ENCODE measurements at regions not wholly inside any gene's neighbourhood (a gene's known extent, or its start where the extent isn't known, plus 50 kb on each side); places are given as distances from the start of the nearest gene placed in this dataset.

DNA sequence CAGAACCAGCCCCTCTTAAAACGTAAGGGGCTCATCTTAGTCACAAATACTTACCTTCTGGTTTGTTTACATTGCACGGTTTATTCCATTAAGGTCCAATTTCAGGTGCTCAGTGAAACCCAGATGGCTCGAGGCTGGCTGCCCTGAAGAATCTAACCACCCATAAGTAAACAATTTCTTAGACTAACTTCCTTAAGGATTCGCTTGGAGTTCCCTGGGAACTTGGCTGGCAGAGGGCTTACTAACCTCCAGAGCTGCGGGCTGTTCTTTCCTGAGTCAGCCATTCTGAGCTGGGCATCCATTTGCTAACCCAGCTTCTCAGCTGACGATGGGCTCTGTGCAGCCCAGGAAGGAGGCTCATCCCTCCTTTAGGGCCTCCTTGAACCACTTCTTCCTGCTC lies 262.1 kb downstream of the FGF9 start:
- Histone ChIP-seq H3K14ac (replicated peaks; ENCODE audit: low read depth, low read length) (no peak overlapping the region), H4K5ac (ENCODE audit: low read depth, low read length) (no peak overlapping the region), H3K9ac (ENCODE audit: low read depth, low read length) (no peak overlapping the region), H2BK5ac (ENCODE audit: low read depth, low read length, poor library complexity, severe bottlenecking) (no peak overlapping the region), H2BK15ac (ENCODE audit: low read depth, low read length) (no peak overlapping the region), H2BK120ac (ENCODE audit: low read depth, low read length) (no peak overlapping the region), H4K8ac (ENCODE audit: low read depth in 2 of 2, low read length in 2 of 2) (no peak overlapping the region), H3K4me3 (ENCODE audit: insufficient read depth, low read depth, low read length) (no peak overlapping the region), H3K4me2 (ENCODE audit: low read depth, low read length) (no peak overlapping the region), H3K56ac (ENCODE audit: extremely low read depth, insufficient read depth, low read length) (no peak overlapping the region), H3K27ac (ENCODE audit: insufficient read depth, low read length) (no peak overlapping the region), H3K4ac (ENCODE audit: low read depth, low read length) (no peak overlapping the region), H2AFZ (replicated peaks; ENCODE audit: low read length, poor library complexity) (peak overlapping the region; percentile 48), H4K91ac (ENCODE audit: insufficient read depth, low read depth, low read length) (no peak overlapping the region), H3K9me3 (ENCODE audit: control insufficient read depth, insufficient read depth, low read length) (peaks cover 6% of the 10 kb centered on the region), H2AK5ac (ENCODE audit: low read depth, low read length) (no peak overlapping the region), H2AK9ac (replicated peaks; ENCODE audit: low read depth, low read length, poor library complexity) (no peak overlapping the region), H3K4me1 (ENCODE audit: control insufficient read depth, insufficient read depth, low read length) (peaks cover 2% of the 10 kb centered on the region; the same call in 1 of the 2 replicates), H4K20me1 (ENCODE audit: insufficient read depth, low read length) (no peaks in the 10 kb centered on the region), H3K23ac (ENCODE audit: low read depth, low read length) (no peak overlapping the region), H2BK20ac (ENCODE audit: low read depth, low read length) (no peak overlapping the region), H3K79me1 (ENCODE audit: low read depth in 1 of 2, low read length in 2 of 2) (no peaks in the 10 kb centered on the region), H3K18ac (ENCODE audit: low read depth, low read length) (no peak overlapping the region), H3K36me3 (ENCODE audit: control insufficient read depth, insufficient read depth, low read length) (no peaks in the 10 kb centered on the region), H3K9me1 (ENCODE audit: insufficient read depth, low read length) (no peaks in the 10 kb centered on the region), H3K27me3 (ENCODE audit: control insufficient read depth, insufficient read depth, low read length) (peaks cover 2% of the 10 kb centered on the region; the same call in 1 of the 2 replicates)
- BruUV-seq (replicated peaks) = no TSS peak
- CTCF ChIA-PET = no interaction called here
- WGBS, 2 experiments (ENCODE audit: extremely low coverage in 2 of 2, insufficient read length in 1 of 2) = 60% methylated on average over 3 of the region's 6 CpGs; no CpG with 5 or more reads in 1 of the 2 experiments
- DNase-seq (no peak), ATAC-seq (ENCODE audit: low read depth) (peak; percentile 44; the same call in 1 of the 2 replicates)
- in situ Hi-C loops (cut with MboI; ENCODE audit: low sequenced_read_pairs) (no loop called here), dilution Hi-C loops (cut with HindIII; ENCODE audit: low sequenced_read_pairs, unreplicated experiment) (no loop called here), intact Hi-C loops (cut with micrococcal nuclease) (no loop called here)
- POLR2A ChIA-PET (ENCODE audit: unreplicated experiment) = no interaction called here
- TF ChIP-seq MAZ (IDR thresholded peaks at IDR 0.05; ENCODE audit: borderline replicate concordance, low read depth, low read length) (no peak), POLR2A (IDR thresholded peaks at IDR 0.05; ENCODE audit: low read depth, low read length) (no peak), CEBPB (IDR thresholded peaks at IDR 0.05; ENCODE audit: low read depth, low read length) (no peak), RCOR1 (IDR thresholded peaks at IDR 0.05; ENCODE audit: insufficient replicate concordance, low read length) (no peak), NFE2L2 (IDR thresholded peaks at IDR 0.05; ENCODE audit: low read depth, low read length) (no peak), CHD1 (IDR thresholded peaks at IDR 0.05; ENCODE audit: low read depth, low read length) (no peak), BHLHE40 (IDR thresholded peaks at IDR 0.05; ENCODE audit: low read depth, low read length) (no peak)
- TF ChIP-seq, protein P1, sequence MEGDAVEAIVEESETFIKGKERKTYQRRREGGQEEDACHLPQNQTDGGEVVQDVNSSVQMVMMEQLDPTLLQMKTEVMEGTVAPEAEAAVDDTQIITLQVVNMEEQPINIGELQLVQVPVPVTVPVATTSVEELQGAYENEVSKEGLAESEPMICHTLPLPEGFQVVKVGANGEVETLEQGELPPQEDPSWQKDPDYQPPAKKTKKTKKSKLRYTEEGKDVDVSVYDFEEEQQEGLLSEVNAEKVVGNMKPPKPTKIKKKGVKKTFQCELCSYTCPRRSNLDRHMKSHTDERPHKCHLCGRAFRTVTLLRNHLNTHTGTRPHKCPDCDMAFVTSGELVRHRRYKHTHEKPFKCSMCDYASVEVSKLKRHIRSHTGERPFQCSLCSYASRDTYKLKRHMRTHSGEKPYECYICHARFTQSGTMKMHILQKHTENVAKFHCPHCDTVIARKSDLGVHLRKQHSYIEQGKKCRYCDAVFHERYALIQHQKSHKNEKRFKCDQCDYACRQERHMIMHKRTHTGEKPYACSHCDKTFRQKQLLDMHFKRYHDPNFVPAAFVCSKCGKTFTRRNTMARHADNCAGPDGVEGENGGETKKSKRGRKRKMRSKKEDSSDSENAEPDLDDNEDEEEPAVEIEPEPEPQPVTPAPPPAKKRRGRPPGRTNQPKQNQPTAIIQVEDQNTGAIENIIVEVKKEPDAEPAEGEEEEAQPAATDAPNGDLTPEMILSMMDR (conservative IDR thresholded peaks at IDR 0.05; ENCODE audit: low read depth, low read length) = no peak
